ENCODE measurements at regions not wholly inside any gene's neighbourhood (a gene's known extent, or its start where the extent isn't known, plus 50 kb on each side); places are given as distances from the start of the nearest gene placed in this dataset.

GRCh38 chr7:12768948-12769347, 81.5 kb downstream of the ARL4A start:
- Histone ChIP-seq H3K36me3 (ENCODE audit: low read length) (no peaks in the 10 kb centered on the region), H3K27ac (ENCODE audit: low read depth, low read length) (no peak overlapping the region), H3K27me3 (ENCODE audit: low read length) (no peaks in the 10 kb centered on the region), H3K4me2 (ENCODE audit: low read depth, low read length, poor library complexity, severe bottlenecking) (no peak overlapping the region), H3K4me3 (ENCODE audit: insufficient read depth, low read length, poor library complexity, severe bottlenecking) (no peak overlapping the region), H2AFZ (ENCODE audit: low read depth, low read length, severe bottlenecking) (no peak overlapping the region), H3K9me3 (ENCODE audit: insufficient read depth, low read length) (no peaks in the 10 kb centered on the region), H4K20me1 (ENCODE audit: low read depth, low read length) (no peaks in the 10 kb centered on the region), H3K79me2 (ENCODE audit: insufficient read depth, low read length) (no peaks in the 10 kb centered on the region), H3K9me2 (replicated peaks; ENCODE audit: insufficient read depth, low read length) (no peaks in the 10 kb centered on the region), H3F3A (ENCODE audit: insufficient read depth) (no peaks in the 10 kb centered on the region), H3K9ac (ENCODE audit: low read length) (no peak overlapping the region)
- TF ChIP-seq CTCF (IDR thresholded peaks at IDR 0.05; ENCODE audit: insufficient read depth, low read length, poor library complexity, severe bottlenecking) = no peak

GRCh38 chr7:12769444-12769843, 82.0 kb downstream of the ARL4A start:
- Histone ChIP-seq H4K20me1 (ENCODE audit: low read depth, low read length) (no peaks in the 10 kb centered on the region), H3K27me3 (ENCODE audit: low read length) (no peaks in the 10 kb centered on the region), H3K36me3 (ENCODE audit: low read length) (no peaks in the 10 kb centered on the region), H3K9me3 (ENCODE audit: insufficient read depth, low read length) (no peaks in the 10 kb centered on the region), H3K9me2 (replicated peaks; ENCODE audit: insufficient read depth, low read length) (no peaks in the 10 kb centered on the region), H3K9ac (ENCODE audit: low read length) (no peak overlapping the region), H3F3A (ENCODE audit: insufficient read depth) (no peaks in the 10 kb centered on the region), H3K79me2 (ENCODE audit: insufficient read depth, low read length) (no peaks in the 10 kb centered on the region), H2AFZ (ENCODE audit: low read depth, low read length, severe bottlenecking) (no peak overlapping the region), H3K4me2 (ENCODE audit: low read depth, low read length, poor library complexity, severe bottlenecking) (no peak overlapping the region), H3K27ac (ENCODE audit: low read depth, low read length) (no peak overlapping the region), H3K4me3 (ENCODE audit: insufficient read depth, low read length, poor library complexity, severe bottlenecking) (no peak overlapping the region)
- no peak for TF ChIP-seq CTCF (IDR thresholded peaks at IDR 0.05; ENCODE audit: insufficient read depth, low read length, poor library complexity, severe bottlenecking)
- no peak for TF ChIP-seq EZH2phosphoT487 (conservative IDR thresholded peaks at IDR 0.05; ENCODE audit: low read length)

- Histone ChIP-seq H3K4me2 (ENCODE audit: low read depth, low read length, poor library complexity, severe bottlenecking) (no peak overlapping the region), H3K9ac (ENCODE audit: low read length) (no peak overlapping the region), H3K4me3 (ENCODE audit: insufficient read depth, low read length, poor library complexity, severe bottlenecking) (no peak overlapping the region), H3K27me3 (ENCODE audit: low read length) (no peaks in the 10 kb centered on the region), H3K36me3 (ENCODE audit: low read length) (no peaks in the 10 kb centered on the region), H3K27ac (ENCODE audit: low read depth, low read length) (no peak overlapping the region), H3K79me2 (ENCODE audit: insufficient read depth, low read length) (no peaks in the 10 kb centered on the region), H3K9me2 (replicated peaks; ENCODE audit: insufficient read depth, low read length) (no peaks in the 10 kb centered on the region), H3F3A (ENCODE audit: insufficient read depth) (no peaks in the 10 kb centered on the region), H3K9me3 (ENCODE audit: insufficient read depth, low read length) (no peaks in the 10 kb centered on the region), H4K20me1 (ENCODE audit: low read depth, low read length) (no peaks in the 10 kb centered on the region), H2AFZ (ENCODE audit: low read depth, low read length, severe bottlenecking) (no peak overlapping the region)
- TF ChIP-seq EZH2phosphoT487 (conservative IDR thresholded peaks at IDR 0.05; ENCODE audit: low read length) (no peak), CTCF (IDR thresholded peaks at IDR 0.05; ENCODE audit: insufficient read depth, low read length, poor library complexity, severe bottlenecking) (no peak)
These were observed 83.0 kb downstream of the ARL4A start for GRCh38 chr7:12770227-12770975.

Data from SU-DHL-6 (cell line).